Endothelial cell of umbilical vein (primary cell): ENCODE measurements at regions not wholly inside any gene's neighbourhood (a gene's known extent, or its start where the extent isn't known, plus 50 kb on each side); places are given as distances from the start of the nearest gene placed in this dataset.

Experiments used
- BruUV-seq: library from RNA; stranded (reverse); fragments of 400-500 nt; replicated peaks from 2 replicates; lab custom pipeline; 2021; lab: Mats Ljungman, UMichigan
- CTCF ChIA-PET: fragments of 300-600, 350-600 bp; sonication (Branson Sonifier 250); formaldehyde crosslinking; loops from one replicate; lab custom pipeline; 2021; ENCODE audit warnings: antibody characterized with exemption, inconsistent platforms; lab: Charles Lee
- POLR2A ChIA-PET: fragments of 300-600, 350-600 bp; sonication (Branson Sonifier 250); formaldehyde crosslinking; loops from one replicate; lab custom pipeline; 2021; ENCODE audit warnings: antibody characterized with exemption, inconsistent platforms; lab: Charles Lee
- DNase-seq: peaks from one replicate; pipeline ENCODE4 v3.0.0-alpha.2; 2011; ENCODE audit warnings: low read depth, low spot score
- FAIRE-seq: peaks from 2 replicates; lab custom pipeline; 2011; peaks lifted over from hg19 to GRCh38; lab: Jason Lieb, UNC
- H2AFZ ChIP-seq: 2 replicates; pipeline ENCODE4 v1.6.0; 2012; ENCODE audit warnings: low read depth, low read length, control low read depth, inconsistent platforms
- H3K27ac ChIP-seq: 2 replicates; pipeline ENCODE4 v1.5.1; 2011; ENCODE audit warnings: low read depth, mild to moderate bottlenecking, control low read depth, low read length, moderate library complexity; ENCODE audit not compliant: insufficient read depth
- H3K27me3 ChIP-seq, 2 experiments: 2 replicates each; pipeline versions ENCODE4 v1.6.0 to v1.6.1; 2011; ENCODE audit warnings: low read length in 2 of 2, mixed read lengths in 1 of 2; ENCODE audit not compliant: control insufficient read depth in 2 of 2, insufficient read depth in 2 of 2
- H3K36me3 ChIP-seq, 2 experiments: 2 replicates in 1 of 2; 3 replicates in 1 of 2; pipeline ENCODE4 v1.5.1; 2011; ENCODE audit warnings: low read length in 2 of 2, mild to moderate bottlenecking in 1 of 2, moderate library complexity in 1 of 2; ENCODE audit not compliant: control insufficient read depth in 2 of 2, insufficient read depth in 2 of 2; ENCODE audit errors: extremely low read depth in 1 of 2
- H3K4me1 ChIP-seq: 3 replicates; pipeline ENCODE4 v1.5.1; 2011; ENCODE audit warnings: mild to moderate bottlenecking, low read length; ENCODE audit not compliant: control insufficient read depth, insufficient read depth; ENCODE audit errors: extremely low read depth
- H3K4me2 ChIP-seq: 2 replicates; pipeline ENCODE4 v1.6.1; 2011; ENCODE audit warnings: low read length, control low read depth, mixed read lengths; ENCODE audit not compliant: insufficient read depth
- H3K4me3 ChIP-seq, 3 experiments: fragments of 200-600 bp in 1 of 3; sonication (generic), shearing (Covaris generic) in 1 of 3; replicated peaks in 1 of 3; 2 replicates each; pipeline ENCODE4 v1.5.1; 2011 to 2016; ENCODE audit warnings: control low read depth in 3 of 3, low read length in 3 of 3, mild to moderate bottlenecking in 2 of 3, inconsistent platforms in 1 of 3, low read depth in 1 of 3, moderate library complexity in 1 of 3; ENCODE audit not compliant: insufficient read depth in 1 of 3
- H3K79me2 ChIP-seq: 2 replicates; pipeline ENCODE4 v1.6.0; 2012; ENCODE audit warnings: low read length, inconsistent platforms; ENCODE audit not compliant: control insufficient read depth, insufficient read depth
- H3K9ac ChIP-seq: replicated peaks from 2 replicates; pipeline ENCODE3; 2011; ENCODE audit warnings: low read length, control low read depth; ENCODE audit not compliant: insufficient read depth; ENCODE audit errors: extremely low read depth
- H3K9me1 ChIP-seq: replicated peaks from 3 replicates; pipeline ENCODE4 v1.6.0; 2011; ENCODE audit warnings: mild to moderate bottlenecking, low read length; ENCODE audit not compliant: control insufficient read depth, insufficient read depth; ENCODE audit errors: extremely low read depth
- H3K9me3 ChIP-seq: replicated peaks from 2 replicates; pipeline ENCODE4 v1.5.1; 2012; ENCODE audit warnings: low read length, inconsistent platforms; ENCODE audit not compliant: control insufficient read depth, insufficient read depth
- H4K20me1 ChIP-seq: replicated peaks from 2 replicates; pipeline ENCODE3; 2011; ENCODE audit warnings: mild to moderate bottlenecking, low read length; ENCODE audit not compliant: control insufficient read depth, insufficient read depth; ENCODE audit errors: extremely low read depth
- EZH2 ChIP-seq: IDR thresholded peaks from 2 replicates; pipeline ENCODE4 v1.6.1; 2012; ENCODE audit warnings: borderline replicate concordance, low read depth, mild to moderate bottlenecking, moderate library complexity, low read length, inconsistent platforms; ENCODE audit not compliant: severe bottlenecking
- FOS ChIP-seq: IDR thresholded peaks from 2 replicates; pipeline ENCODE4 v1.6.1; 2011; ENCODE audit warnings: mild to moderate bottlenecking, low read length, moderate library complexity, borderline replicate concordance; ENCODE audit not compliant: insufficient read depth
- GATA2 ChIP-seq: IDR thresholded peaks from 2 replicates; pipeline ENCODE4 v1.7.0; 2011; ENCODE audit warnings: low read depth, mild to moderate bottlenecking, moderate library complexity, mixed read lengths, low read length; ENCODE audit not compliant: insufficient read length, insufficient read depth
- JUN ChIP-seq: IDR thresholded peaks from 2 replicates; pipeline ENCODE4 v1.6.1; 2011; ENCODE audit warnings: borderline replicate concordance, low read depth; ENCODE audit not compliant: insufficient read length, insufficient read depth
- MAX ChIP-seq: IDR thresholded peaks from 2 replicates; pipeline ENCODE4 v1.6.1; 2011; ENCODE audit not compliant: insufficient read depth, insufficient read length
- MYC ChIP-seq: IDR thresholded peaks from one replicate; pipeline ENCODE4 v1.6.1; 2011; ENCODE audit warnings: mild to moderate bottlenecking, low read depth, low read length
- POLR2A ChIP-seq: IDR thresholded peaks from 2 replicates; pipeline ENCODE4 v1.6.1; 2012; ENCODE audit warnings: low read depth, mild to moderate bottlenecking, control low read depth, low read length
- POLR2AphosphoS5 ChIP-seq: IDR thresholded peaks from 2 replicates; pipeline ENCODE4 v1.6.1; 2012; ENCODE audit warnings: low read depth, mild to moderate bottlenecking, control low read depth, low read length, moderate library complexity; ENCODE audit not compliant: insufficient read depth
- dilution Hi-C: fragments of 300-500 bp; cut with MboI; formaldehyde crosslinking; loops from one replicate; pipeline ENCODE4 v1.15.0; 2019; ENCODE audit warnings: low sequenced_read_pairs; ENCODE audit not compliant: extremely low pct_ligation_motif_present
- intact Hi-C: fragments of 100-400 bp; cut with micrococcal nuclease; formaldehyde crosslinking; loops from one replicate; pipeline ENCODE4 v1.10.0; 2022
- TF ChIP-seq, protein P1 (sequence below), 2 donors: IDR thresholded peaks; 1 replicate in 1 of 2; 2 replicates in 1 of 2; pipeline ENCODE4 v1.5.1; 2011; ENCODE audit warnings: low read length in 2 of 2, mild to moderate bottlenecking in 2 of 2, moderate library complexity in 2 of 2, control low read depth in 1 of 2, inconsistent platforms in 1 of 2, low read depth in 1 of 2; ENCODE audit not compliant: insufficient read depth in 1 of 2; ENCODE audit errors: extremely low read depth in 1 of 2

- Histone ChIP-seq H3K79me2 (no peaks in the 10 kb centered on the region), H3K27ac (no peak overlapping the region), H3K36me3 (no peaks in the 10 kb centered on the region), H3K27me3 (no peaks in the 10 kb centered on the region), H3K4me2 (no peak overlapping the region), H3K9ac (no peak overlapping the region), H4K20me1 (no peaks in the 10 kb centered on the region), H3K4me1 (no peaks in the 10 kb centered on the region), H2AFZ (no peak overlapping the region), H3K4me3 (no peak overlapping the region), H3K9me1 (no peaks in the 10 kb centered on the region), H3K9me3 (no peaks in the 10 kb centered on the region)
- intact Hi-C loops, result no loop called here
- TF ChIP-seq FOS, result no peak
- no peak for TF ChIP-seq POLR2A
- TF ChIP-seq, protein P1, sequence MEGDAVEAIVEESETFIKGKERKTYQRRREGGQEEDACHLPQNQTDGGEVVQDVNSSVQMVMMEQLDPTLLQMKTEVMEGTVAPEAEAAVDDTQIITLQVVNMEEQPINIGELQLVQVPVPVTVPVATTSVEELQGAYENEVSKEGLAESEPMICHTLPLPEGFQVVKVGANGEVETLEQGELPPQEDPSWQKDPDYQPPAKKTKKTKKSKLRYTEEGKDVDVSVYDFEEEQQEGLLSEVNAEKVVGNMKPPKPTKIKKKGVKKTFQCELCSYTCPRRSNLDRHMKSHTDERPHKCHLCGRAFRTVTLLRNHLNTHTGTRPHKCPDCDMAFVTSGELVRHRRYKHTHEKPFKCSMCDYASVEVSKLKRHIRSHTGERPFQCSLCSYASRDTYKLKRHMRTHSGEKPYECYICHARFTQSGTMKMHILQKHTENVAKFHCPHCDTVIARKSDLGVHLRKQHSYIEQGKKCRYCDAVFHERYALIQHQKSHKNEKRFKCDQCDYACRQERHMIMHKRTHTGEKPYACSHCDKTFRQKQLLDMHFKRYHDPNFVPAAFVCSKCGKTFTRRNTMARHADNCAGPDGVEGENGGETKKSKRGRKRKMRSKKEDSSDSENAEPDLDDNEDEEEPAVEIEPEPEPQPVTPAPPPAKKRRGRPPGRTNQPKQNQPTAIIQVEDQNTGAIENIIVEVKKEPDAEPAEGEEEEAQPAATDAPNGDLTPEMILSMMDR (IDR thresholded peaks at IDR 0.05; ENCODE audit: extremely low read depth in 1 of 2, insufficient read depth in 1 of 2, low read depth in 1 of 2, low read length in 2 of 2), result no peak
- no peak for TF ChIP-seq JUN
- TF ChIP-seq MAX, result no peak
- no peak for TF ChIP-seq POLR2AphosphoS5
- no peak for TF ChIP-seq MYC
- FAIRE-seq (no peak), DNase-seq (no peak)
- POLR2A ChIA-PET, result no interaction called here
- CTCF ChIA-PET, result no interaction called here
- no TSS peak for BruUV-seq
- dilution Hi-C loops, result no loop called here
These were observed 414.2 kb downstream of the RMST start for GRCh38 chr12:97876780-97877179.

DNA sequence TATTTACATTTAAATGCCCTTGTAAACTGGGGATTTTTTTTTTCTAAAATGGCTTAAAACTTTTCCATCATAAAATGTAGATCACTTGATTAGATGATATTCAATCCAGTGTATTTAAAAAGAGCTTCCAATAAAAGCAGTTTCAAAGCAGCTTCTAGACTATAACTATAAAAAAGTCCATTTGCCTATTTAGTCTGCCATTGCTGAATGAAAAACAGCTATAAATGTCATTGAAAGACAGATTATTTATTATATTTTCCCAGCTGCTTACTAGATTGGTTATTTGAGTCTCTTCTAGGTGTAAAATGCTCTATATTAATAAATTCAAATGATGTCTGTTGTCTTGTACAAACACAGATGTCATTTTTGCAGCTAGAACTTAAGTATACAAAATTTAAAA, 414.8 kb downstream of the RMST start:
- Histone ChIP-seq H3K4me2 (no peak overlapping the region), H3K9me3 (no peaks in the 10 kb centered on the region), H3K9ac (no peak overlapping the region), H2AFZ (no peak overlapping the region), H3K4me3 (no peak overlapping the region), H3K36me3 (no peaks in the 10 kb centered on the region), H4K20me1 (no peaks in the 10 kb centered on the region), H3K4me1 (no peaks in the 10 kb centered on the region), H3K27ac (no peak overlapping the region), H3K79me2 (no peaks in the 10 kb centered on the region), H3K9me1 (no peaks in the 10 kb centered on the region), H3K27me3 (no peaks in the 10 kb centered on the region)
- dilution Hi-C loops, result no loop called here
- POLR2A ChIA-PET, result no interaction called here
- no TSS peak for BruUV-seq
- FAIRE-seq (no peak), DNase-seq (no peak)
- no peak for TF ChIP-seq FOS
- no peak for TF ChIP-seq JUN
- TF ChIP-seq POLR2AphosphoS5, result no peak
- no peak for TF ChIP-seq MYC
- TF ChIP-seq POLR2A, result no peak
- TF ChIP-seq MAX, result no peak
- TF ChIP-seq EZH2, result no peak
- TF ChIP-seq GATA2, result no peak
- TF ChIP-seq, protein P1 (IDR thresholded peaks at IDR 0.05; ENCODE audit: extremely low read depth in 1 of 2, insufficient read depth in 1 of 2, low read depth in 1 of 2, low read length in 2 of 2), result no peak
- intact Hi-C loops, result no loop called here
- CTCF ChIA-PET, result no interaction called here
